A172 (cell line): ENCODE measurements at regions not wholly inside any gene's neighbourhood (a gene's known extent, or its start where the extent isn't known, plus 50 kb on each side); places are given as distances from the start of the nearest gene placed in this dataset.

ENCODE experiments used
- DNase-seq: peaks from one replicate; pipeline ENCODE4 v3.0.0-alpha.2; 2015; ENCODE audit warnings: low spot score

DNA sequence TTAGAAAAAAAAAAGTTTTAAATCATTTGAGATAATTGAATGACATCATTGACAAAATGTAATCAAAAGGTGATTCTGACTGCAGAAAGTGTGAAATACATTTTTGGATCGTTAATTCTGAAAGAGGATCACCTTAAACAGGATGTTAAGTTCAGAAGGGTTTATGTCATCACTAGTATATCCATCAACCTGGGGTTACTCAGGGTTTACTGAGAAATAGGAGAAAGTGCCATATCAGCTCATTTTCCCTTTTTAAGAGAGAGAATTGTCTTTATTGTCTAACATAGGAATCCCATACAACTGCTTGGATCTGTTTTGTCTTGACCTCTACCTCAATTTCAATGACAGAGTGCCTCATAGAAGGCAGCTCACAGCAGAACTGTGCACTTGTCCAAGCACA is 466.1 kb upstream of the LINC00305 start:
- no peak for DNase-seq

DNA sequence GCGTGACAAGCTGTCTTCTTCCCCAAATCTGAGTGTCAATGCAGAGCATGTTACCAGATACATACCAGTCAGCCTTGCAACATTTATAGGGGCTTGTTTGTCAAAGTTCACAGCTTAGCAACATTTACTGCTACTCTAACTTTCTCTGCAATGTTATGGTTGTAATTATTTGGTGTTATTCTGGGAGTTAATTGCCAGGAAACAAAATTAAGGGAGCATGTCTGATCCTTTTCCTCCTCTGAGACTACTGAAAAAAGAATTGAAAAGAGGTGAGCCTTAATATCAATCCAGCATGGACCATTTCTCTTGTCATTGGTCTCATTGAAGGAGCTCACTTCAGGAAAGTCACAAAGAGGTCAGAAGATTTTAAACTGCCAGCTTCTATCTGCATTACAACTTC is 465.6 kb upstream of the LINC00305 start:
- DNase-seq, result no peak

DNA sequence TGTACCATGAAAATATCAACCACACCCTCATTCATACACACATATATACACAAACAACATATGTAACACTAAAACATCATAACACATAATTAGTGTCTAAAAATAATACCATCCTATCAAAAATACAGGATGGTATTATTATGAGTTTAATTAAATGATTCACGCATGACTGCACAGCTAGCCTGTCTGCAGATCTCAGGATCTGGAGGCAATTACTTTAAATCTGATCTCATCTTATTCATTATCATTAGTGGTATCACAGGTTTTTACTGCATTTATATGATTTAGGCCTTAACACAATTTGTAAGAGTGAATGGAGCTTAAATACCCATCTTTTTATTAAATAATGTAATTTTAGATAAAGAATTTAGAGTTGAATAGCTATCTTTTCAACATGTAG is 443.4 kb upstream of the LINC00305 start:
- no peak for DNase-seq

DNA sequence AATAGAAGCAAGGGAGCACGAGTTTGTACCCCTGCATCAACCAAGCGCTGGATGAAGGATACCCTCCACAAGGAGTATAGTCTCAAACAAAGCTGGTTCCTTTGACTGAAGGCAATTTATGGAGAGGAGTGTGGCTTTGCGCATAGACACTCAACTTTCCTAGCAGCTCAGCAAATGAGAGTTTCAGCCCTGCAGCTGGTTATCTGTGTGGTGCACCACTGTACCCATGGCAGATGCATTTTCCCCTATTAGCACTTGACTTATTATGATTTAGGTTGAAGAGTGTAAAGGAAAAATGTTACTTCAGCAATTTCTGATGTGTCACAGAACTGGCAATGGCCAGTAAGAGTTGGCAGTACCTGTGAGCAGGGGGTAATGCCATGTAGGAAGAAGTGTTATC is 440.1 kb upstream of the LINC00305 start:
- DNase-seq, result no peak

DNA sequence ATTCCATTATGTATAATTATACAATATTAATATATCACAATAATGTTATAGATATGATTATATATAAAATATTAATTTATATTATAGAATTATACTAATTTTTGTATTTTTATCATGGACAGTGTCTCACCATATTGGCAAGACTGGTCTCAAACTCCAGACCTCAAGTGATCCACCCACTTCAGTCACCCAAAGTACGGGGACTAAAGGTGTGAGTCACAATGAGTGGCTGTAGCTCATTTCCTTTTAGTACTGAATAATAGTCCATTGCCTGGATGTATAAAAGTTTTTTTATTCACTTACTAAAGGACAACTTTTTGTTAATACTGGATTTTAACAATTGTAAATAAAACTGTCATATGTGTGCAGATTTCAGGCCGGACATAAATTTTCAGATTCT is 417.6 kb upstream of the LINC00305 start:
- no peak for DNase-seq

DNA sequence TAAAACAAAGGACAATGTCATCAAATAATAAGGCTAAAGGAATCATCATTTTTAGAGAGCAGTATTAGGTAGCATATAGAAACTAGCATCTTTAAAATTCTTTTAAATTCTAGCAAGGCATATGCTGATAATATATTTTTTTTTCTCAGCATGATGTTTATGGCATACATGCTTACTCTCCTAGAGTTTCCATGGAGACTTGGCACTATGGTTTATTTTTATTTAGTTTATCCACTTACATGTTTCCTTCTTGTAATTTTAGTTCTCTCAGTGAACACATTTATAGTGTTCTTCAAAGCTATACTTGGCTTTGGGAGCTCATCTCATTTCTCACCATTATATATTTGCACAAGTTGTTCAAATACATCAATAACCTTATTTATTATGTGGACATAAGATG is 413.8 kb upstream of the LINC00305 start:
- DNase-seq, result no peak

DNA sequence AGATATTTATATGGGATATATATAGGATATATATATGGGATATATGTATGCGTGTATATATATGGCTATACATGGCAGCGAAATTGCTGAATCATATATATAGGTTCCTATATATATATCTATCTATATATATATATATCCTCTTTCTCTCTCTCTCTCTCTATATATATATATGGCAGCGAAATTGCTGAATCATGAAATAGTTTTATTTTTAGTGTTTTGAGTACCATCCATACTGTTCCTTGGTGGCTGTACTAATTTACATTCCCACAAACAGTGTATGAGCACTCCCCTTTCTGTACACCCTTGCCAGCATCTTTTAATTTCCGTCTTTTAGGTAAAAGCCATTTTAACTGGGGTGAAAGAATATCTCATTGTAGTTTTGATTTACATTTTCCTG is 397.6 kb upstream of the LINC00305 start:
- no peak for DNase-seq

DNA sequence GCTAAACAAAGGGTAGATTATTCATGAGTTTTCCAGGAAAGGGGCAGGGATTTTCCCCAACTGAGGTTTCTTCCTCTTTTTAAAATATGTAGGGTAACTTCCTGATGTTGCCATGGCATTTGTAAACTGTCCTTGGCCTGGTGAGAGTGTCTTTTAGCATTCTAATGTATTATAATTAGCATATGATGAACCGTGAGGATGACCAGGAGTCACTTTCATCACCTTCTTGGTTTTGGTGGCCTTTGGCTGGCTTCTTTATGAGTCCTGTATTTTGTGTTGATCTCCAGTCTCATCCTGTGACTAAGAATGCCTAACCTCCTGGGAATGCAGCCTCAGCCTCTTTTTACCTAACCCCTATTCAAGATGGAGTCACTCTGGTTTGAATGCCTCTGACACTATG is 391.0 kb upstream of the LINC00305 start:
- DNase-seq, result no peak

DNA sequence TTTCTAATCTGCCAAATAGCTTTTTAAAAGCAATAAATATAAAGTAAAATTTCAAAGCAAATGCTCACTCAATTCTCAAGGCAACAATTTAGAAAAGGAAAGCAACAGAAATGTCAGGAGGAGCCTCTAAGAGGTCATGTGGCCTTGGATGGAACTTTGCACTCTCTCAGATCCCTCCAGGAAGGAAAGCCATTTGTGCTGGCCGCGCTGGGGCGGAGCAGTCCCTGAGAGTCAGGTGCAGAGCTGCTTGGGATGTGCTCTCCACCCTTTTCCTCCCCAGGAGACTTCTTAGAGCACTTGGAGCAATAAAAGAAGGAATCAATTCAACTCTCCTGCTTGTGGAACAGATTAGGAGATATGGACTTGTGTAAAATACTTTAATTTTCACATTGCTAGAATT is 379.8 kb upstream of the LINC00305 start:
- DNase-seq, result no peak

DNA sequence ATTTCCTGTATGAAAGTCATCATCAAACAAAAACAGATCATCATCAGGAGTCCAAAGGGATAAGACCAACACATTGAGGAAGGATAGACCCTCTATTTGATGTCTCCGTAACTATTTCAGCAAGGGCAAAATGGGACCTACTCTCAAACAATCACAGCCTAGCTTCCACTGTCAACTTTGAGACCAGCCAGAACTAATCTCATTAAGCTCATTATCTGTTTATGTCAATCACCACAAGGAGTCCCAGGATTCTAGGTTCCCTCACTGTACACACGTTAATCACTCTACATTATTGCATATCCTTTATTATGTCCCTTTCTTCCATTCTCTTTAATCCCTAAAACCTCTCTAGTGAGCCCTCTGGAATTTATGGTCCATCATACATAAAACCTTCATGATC is 370.3 kb upstream of the LINC00305 start:
- DNase-seq, result no peak

DNA sequence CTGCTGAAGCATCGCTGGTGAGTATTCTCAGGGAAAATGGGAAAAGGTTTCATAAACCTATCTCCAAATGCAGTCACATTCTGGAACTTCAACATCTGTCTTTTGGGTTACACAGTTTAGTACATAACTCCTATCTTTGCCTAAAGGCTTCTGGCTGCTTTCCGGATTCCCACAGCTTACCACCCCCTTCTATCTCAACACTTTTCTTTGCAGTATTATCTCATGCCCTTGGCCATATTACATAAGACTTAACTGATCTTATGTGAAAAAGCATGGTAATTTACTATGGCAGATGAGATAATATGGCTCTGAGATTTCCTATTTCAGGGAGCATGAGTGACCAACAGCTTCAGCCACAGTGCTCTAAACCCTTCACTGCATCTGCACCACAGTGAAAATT is 369.3 kb upstream of the LINC00305 start:
- DNase-seq, result no peak

DNA sequence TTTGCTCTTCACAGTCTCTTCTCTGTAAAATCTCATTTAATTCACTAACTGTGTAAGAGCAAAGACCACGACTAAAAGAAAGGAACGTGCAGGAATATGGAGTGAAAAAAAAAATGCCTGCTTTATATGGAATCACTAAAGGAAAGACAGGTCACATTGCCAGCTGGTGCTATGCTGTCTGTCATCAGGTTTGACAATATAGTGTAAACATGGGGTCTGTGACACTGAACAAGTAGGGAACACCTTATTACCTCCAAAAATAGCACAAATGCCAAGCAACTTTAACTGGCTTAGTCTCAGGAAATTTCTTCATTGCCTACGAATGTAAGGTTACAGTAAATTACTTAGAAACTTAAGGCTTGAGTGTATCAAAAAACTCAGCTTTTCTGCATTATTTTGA is 364.5 kb upstream of the LINC00305 start:
- no peak for DNase-seq

DNA sequence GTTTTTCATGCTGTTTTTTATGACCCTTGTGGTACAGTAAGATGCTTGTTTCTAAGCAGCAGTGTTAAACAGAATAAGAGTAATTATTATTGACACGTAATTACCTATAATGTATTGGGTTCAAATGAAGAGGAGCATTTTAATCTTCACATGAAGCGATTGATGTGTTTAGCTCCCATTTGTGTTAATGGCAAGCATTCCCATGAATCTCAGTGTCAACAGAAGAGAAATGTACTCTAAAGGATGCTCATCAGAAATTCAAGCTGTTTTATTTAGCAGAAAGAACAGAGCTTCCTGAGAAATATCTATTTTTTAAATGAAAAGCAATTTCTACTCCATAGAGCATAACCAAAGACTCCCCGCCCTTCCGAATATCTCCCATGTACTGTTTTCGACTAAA is 341.3 kb upstream of the LINC00305 start:
- DNase-seq, result no peak

DNA sequence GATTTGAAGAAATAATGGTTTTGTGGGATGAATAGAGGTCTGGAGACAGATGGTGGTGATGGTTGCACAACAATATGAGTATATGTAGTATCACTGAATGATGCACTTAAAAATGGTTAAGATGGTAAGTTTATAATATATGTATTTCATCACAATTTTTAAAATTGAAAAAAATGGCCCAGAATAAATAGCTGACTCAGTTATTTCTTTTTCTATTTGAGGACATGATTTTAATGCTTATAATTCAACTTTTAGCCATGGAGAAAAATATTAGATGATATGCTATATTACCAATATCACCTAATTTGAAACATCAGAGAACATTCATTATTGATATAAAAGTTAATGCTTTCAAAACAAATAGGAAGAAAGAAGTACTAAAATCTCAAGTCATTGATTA is 339.8 kb upstream of the LINC00305 start:
- DNase-seq, result no peak

DNA sequence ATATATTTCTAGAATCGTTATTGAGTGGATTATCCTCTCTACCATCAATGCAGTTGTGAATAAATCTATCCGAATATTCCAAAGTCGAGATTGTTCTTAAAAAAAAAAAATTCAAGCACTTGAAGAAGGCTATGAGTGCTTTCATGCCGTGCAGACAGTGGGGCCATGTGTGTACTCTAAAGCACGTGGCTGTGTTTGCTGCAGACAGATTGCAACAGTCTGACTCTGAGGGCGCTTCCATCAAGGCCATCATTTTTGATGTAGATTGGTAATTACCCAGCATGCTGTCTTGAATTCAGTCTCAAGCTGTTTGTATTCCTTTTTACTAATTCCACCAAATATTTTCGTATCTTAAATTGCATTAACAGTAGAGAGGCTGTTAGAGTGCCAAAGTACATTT is 325.9 kb upstream of the LINC00305 start:
- no peak for DNase-seq

DNA sequence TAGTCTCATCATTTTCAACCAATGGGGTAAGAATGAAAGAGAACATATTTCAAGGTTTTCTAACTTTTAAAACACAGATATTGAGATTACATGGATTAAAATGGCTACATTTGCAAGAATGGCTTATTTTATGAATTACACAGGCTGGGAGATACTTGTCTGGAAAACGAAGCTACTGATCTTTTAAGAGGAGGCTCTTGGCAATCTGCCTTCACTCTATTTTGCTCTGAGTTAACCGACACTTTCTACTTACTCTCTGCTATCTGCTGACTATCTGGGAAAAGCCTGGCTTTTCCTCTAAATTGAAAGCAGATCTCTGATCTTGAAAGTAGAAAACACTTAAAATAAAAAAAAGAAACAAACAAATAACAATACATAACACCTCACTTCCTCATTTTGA is 325.4 kb upstream of the LINC00305 start:
- no peak for DNase-seq

DNA sequence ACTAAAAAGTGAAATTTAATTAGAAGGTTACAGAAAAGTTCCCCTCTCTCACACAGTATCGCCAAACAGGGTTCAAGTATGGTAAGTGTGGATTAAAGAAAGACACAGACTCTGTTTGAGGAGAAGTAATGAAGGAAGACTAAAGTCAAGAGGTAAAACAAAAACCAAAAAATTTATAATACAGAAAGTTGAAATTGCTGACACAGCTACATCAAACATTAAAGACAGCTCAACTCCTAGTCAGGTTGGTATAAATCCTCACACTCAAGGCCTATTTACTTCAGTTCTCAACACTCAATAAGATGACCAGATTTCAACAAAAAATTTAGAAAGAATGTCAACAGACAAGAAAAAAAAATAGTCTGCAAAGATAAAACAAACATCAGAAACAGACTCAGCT is 300.5 kb upstream of the LINC00305 start:
- no peak for DNase-seq

DNA sequence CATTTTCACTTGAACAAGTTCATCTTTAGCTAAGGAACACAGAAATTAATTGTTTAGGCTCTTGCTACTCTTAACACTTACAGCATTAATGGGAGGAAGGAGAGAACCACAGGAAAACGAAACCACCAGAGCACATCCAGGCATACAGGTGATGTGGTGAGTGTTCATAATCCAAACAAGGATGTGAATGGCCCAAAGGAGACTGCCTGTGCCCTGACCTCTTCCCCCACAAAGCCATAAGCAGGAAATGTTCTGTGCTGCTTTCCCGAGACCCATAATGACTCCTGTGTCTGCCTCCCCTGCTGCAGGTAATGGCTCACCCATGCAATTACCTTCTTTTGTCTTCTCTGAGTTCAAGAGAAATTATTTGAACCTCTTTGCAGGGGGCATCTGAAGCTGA is 295.9 kb upstream of the LINC00305 start:
- DNase-seq, result no peak

DNA sequence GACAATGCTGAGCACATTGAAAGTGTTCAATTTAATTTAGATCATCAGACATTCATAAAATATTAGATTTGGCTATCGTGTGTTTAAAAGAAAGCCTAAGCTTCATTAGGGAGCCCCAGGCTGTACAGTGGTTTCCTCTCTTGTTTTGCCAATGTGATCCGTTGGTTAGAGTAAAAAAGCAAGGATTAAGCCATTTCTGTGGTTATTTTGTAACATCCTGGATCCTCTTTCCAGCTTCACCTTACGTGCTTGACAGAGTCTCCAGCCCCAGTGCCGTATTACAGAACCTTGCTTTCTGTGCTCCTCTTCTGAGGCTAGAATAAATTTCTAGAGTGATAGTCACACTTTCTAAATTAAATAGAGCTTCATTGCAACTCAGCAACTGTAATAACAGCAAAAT is 289.3 kb upstream of the LINC00305 start:
- DNase-seq, result no peak

DNA sequence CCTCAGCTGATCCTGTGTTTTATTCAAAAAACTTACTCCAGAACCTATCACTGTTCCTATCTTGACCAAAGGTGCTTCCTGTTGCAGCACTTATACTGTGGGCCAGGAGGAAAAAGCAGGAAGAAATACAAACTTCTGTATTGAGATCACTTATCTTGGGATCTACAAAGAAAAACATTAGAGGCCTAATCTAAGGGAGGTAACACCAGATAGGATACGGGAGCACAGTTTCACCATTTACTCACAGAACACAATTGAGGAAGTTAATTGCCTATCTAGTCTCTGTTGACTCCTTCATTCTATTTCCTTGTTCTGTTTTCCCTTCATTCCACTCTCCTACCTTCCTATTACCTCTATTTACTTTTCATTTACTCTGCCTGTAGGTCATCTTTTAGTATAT is 287.2 kb upstream of the LINC00305 start:
- no peak for DNase-seq

DNA sequence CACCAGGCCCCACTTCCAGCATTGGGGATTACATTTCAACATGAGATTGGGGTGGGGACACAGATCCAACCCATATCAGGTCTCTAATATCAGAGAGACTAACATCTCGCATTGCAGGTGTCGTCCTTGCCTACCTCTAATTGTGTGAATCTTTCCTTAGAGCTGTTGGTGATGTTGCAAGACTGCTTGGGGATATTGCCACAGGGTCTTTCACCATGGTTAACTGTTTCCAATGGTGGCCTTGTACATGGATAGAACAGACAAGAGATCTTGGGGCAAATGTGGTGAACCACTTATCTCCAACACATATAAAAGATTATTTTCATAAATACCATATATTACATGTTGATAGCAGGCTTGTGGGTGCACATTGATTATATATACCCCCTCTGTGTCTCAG is 270.3 kb upstream of the LINC00305 start:
- no peak for DNase-seq

DNA sequence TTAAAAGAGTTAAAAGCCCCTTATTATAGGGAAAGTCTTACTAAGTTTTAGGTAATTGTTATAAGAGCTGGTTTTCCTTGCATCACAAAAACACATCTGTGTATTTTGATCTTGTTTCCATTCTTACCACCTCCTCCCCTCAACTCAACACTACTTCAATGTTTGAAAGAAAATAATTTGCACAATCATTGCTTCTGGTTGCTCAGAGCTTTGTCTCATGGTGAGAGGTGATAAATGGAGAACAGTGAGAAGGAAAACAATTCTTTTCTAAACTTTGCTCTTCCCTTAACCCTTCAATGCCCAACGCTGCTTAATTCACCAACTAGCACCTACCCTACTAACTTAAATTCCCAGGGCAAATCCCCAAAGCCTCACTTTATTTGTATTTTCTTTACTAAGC is 268.1 kb upstream of the LINC00305 start:
- DNase-seq, result no peak

DNA sequence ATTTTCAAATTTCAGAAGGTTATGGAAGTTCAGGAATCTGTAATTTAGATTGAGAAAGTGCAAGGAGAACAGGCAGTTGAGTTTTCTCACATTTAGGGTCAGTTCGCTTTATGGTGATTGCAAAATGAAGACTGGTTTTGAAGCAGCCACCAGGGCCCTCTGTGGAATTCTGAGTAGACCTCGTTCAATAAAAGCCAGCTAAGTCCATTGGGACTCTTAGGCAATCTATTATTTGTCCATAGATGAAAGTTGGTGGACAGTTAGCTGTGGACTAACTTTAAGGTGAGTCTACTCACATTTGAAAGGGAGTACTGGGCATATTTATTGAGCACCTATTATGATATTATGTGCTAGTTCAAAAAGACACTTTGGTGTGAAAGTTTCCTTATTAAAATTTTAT is 266.3 kb upstream of the LINC00305 start:
- no peak for DNase-seq

DNA sequence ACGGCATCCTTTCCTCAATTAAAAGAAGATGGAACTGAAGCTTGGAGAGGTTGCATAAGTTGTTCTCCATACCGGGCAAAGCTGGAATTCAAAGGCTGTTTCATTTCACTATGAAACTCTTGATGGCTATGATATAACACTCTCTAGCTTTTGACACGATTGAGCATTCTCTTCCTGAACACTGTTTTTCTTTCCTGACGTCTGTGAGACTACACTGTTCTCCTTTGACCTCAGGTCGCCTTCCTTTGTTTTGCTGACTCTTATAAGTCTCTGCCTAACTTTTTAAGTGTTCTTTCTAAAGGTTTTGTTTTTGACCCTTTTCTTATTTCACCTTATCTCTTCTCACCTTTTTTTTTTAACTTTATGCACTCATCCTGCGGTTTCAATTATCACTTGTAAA is 261.8 kb upstream of the LINC00305 start:
- DNase-seq, result no peak

DNA sequence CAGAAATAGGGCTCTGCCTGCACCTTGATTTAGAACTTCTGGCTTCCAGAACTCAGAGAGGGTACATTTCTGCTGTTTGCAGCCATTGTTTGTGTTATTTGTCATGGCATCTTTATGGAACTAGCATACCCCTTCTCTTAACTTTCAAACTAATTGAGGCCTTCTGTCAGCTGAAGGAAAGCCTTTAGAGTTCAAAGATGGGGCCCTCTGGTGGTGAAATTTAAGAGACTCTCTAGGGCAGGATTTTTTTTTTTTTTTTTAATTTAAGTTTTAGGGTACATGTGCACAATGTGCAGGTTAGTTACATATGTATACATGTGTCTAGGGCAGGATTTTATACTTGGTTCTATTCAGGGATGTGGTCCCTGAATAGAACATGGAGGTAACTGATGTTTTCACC is 260.6 kb upstream of the LINC00305 start:
- DNase-seq, result no peak
